Dermis blood vessel endothelial cell (primary cell): ENCODE measurements at regions not wholly inside any gene's neighbourhood (a gene's known extent, or its start where the extent isn't known, plus 50 kb on each side); places are given as distances from the start of the nearest gene placed in this dataset.
"Not testable (repeated sequence)": the region's sequence is repeated elsewhere in the genome, so short reads cannot be mapped to it uniquely, and the experiment has no call there.

Source experiments
- DNase-seq: peaks from one replicate; pipeline ENCODE4 v3.0.0; 2010

GRCh38 chr16:16563962-16564361, 185.0 kb downstream of the NPIPA7 start:
- DNase-seq, result not testable (repeated sequence)

- not testable (repeated sequence) for DNase-seq
Measured at GRCh38 chr16:16565326-16565725, 186.4 kb downstream of the NPIPA7 start.

- not testable (repeated sequence) for DNase-seq
Measured at GRCh38 chr16:16570055-16570454, 191.1 kb downstream of the NPIPA7 start.

- DNase-seq, result not testable (repeated sequence)
Measured at GRCh38 chr16:16570874-16571273, 191.9 kb downstream of the NPIPA7 start.

GRCh38 chr16:16572130-16572774, 193.3 kb downstream of the NPIPA7 start:
- not testable (repeated sequence) for DNase-seq

GRCh38 chr16:16577062-16577461, 198.1 kb downstream of the NPIPA7 start:
- not testable (repeated sequence) for DNase-seq

GRCh38 chr16:16578701-16579100, 199.8 kb downstream of the NPIPA7 start:
- no peak for DNase-seq

- DNase-seq, result not testable (repeated sequence)
Measured at GRCh38 chr16:16582916-16583315, 204.0 kb downstream of the NPIPA7 start.

GRCh38 chr16:16586073-16586651, 207.2 kb downstream of the NPIPA7 start:
- DNase-seq, result not testable (repeated sequence)

- not testable (repeated sequence) for DNase-seq
Measured at GRCh38 chr16:16586969-16587368, 208.0 kb downstream of the NPIPA7 start.

GRCh38 chr16:16588436-16588835, 209.5 kb downstream of the NPIPA7 start:
- DNase-seq, result not testable (repeated sequence)

GRCh38 chr16:16590654-16591318, 211.8 kb downstream of the NPIPA7 start:
- DNase-seq, result not testable (repeated sequence)

- DNase-seq, result peak; percentile 4
Measured at GRCh38 chr16:16593156-16593863, 214.4 kb downstream of the NPIPA7 start.

GRCh38 chr16:16595029-16595718, 216.2 kb downstream of the NPIPA7 start:
- not testable (repeated sequence) for DNase-seq

GRCh38 chr16:16601239-16601638, 222.3 kb downstream of the NPIPA7 start:
- DNase-seq, result not testable (repeated sequence)

GRCh38 chr16:16607401-16608082, 228.6 kb downstream of the NPIPA7 start:
- not testable (repeated sequence) for DNase-seq

GRCh38 chr16:16609627-16610026, 230.7 kb downstream of the NPIPA7 start:
- DNase-seq, result not testable (repeated sequence)

GRCh38 chr16:16610389-16610967, 231.5 kb downstream of the NPIPA7 start:
- not testable (repeated sequence) for DNase-seq

GRCh38 chr16:16613212-16613611, 234.3 kb downstream of the NPIPA7 start:
- not testable (repeated sequence) for DNase-seq

- DNase-seq, result not testable (repeated sequence)
Measured at GRCh38 chr16:16614484-16614883, 235.5 kb downstream of the NPIPA7 start.

- DNase-seq, result not testable (repeated sequence)
Measured at GRCh38 chr16:16618963-16619465, 240.1 kb downstream of the NPIPA7 start.
